ENCODE measurements at regions not wholly inside any gene's neighbourhood (a gene's known extent, or its start where the extent isn't known, plus 50 kb on each side); places are given as distances from the start of the nearest gene placed in this dataset.

GRCh38 chr11:42255906-42256305 is 796.5 kb upstream of the LRRC4C start:
- H3K27me3 Mint-ChIP-seq (ENCODE audit: low read depth), result no peaks in the 10 kb centered on the region
- peaks cover 11% of the 10 kb centered on the region for H3K4me1 Mint-ChIP-seq
- no peak for DNase-seq (ENCODE audit: low read depth, low spot score)
- no peak overlapping the region for H3K27ac Mint-ChIP-seq (ENCODE audit: unreplicated experiment)
- H3K4me3 Mint-ChIP-seq, result no peak overlapping the region
- H3K9me3 Mint-ChIP-seq, result peaks cover 2% of the 10 kb centered on the region
- no peaks in the 10 kb centered on the region for H3K36me3 Mint-ChIP-seq (ENCODE audit: low read depth)
- no peak for TF ChIP-seq CTCF (conservative IDR thresholded peaks at IDR 0.05)

GRCh38 chr11:42257534-42257933 is 798.1 kb upstream of the LRRC4C start:
- Mint-ChIP-seq H3K36me3 (ENCODE audit: low read depth) (no peaks in the 10 kb centered on the region), H3K4me1 (peaks cover 11% of the 10 kb centered on the region), H3K9me3 (peaks cover 2% of the 10 kb centered on the region), H3K4me3 (no peak overlapping the region), H3K27ac (ENCODE audit: unreplicated experiment) (no peak overlapping the region), H3K27me3 (ENCODE audit: low read depth) (no peaks in the 10 kb centered on the region)
- DNase-seq (ENCODE audit: low read depth, low spot score), result no peak
- no peak for TF ChIP-seq CTCF (conservative IDR thresholded peaks at IDR 0.05)

- Mint-ChIP-seq H3K9me3 (no peaks in the 10 kb centered on the region), H3K27ac (ENCODE audit: unreplicated experiment) (no peak overlapping the region), H3K4me1 (no peaks in the 10 kb centered on the region)
Measured at GRCh38 chr11:42265072-42265471, 805.6 kb upstream of the LRRC4C start.

GRCh38 chr11:42271306-42271705 is 811.9 kb upstream of the LRRC4C start:
- Mint-ChIP-seq H3K27ac (ENCODE audit: unreplicated experiment) (no peak overlapping the region), H3K4me1 (no peaks in the 10 kb centered on the region), H3K4me3 (no peak overlapping the region), H3K27me3 (ENCODE audit: low read depth) (no peaks in the 10 kb centered on the region), H3K36me3 (ENCODE audit: low read depth) (peaks cover 7% of the 10 kb centered on the region), H3K9me3 (peaks cover 8% of the 10 kb centered on the region)
- DNase-seq (ENCODE audit: low read depth, low spot score), result no peak
- TF ChIP-seq CTCF (conservative IDR thresholded peaks at IDR 0.05), result no peak

More at GRCh38 chr11:42265072-42265471, 805.6 kb upstream of the LRRC4C start:
- TF ChIP-seq CTCF (conservative IDR thresholded peaks at IDR 0.05), result no peak
- no peaks in the 10 kb centered on the region for H3K27me3 Mint-ChIP-seq (ENCODE audit: low read depth)
- H3K36me3 Mint-ChIP-seq (ENCODE audit: low read depth), result no peaks in the 10 kb centered on the region
- DNase-seq (ENCODE audit: low read depth, low spot score), result no peak
- no peak overlapping the region for H3K4me3 Mint-ChIP-seq

- no peak overlapping the region for H3K4me3 Mint-ChIP-seq
- H3K27me3 Mint-ChIP-seq (ENCODE audit: low read depth), result no peaks in the 10 kb centered on the region
- H3K27ac Mint-ChIP-seq (ENCODE audit: unreplicated experiment), result no peak overlapping the region
- no peak for DNase-seq (ENCODE audit: low read depth, low spot score)
- no peaks in the 10 kb centered on the region for H3K4me1 Mint-ChIP-seq
- TF ChIP-seq CTCF (conservative IDR thresholded peaks at IDR 0.05), result no peak
- peaks cover 7% of the 10 kb centered on the region for H3K36me3 Mint-ChIP-seq (ENCODE audit: low read depth)
- H3K9me3 Mint-ChIP-seq, result peaks cover 14% of the 10 kb centered on the region
Measured at GRCh38 chr11:42273977-42274376, 814.5 kb upstream of the LRRC4C start.

GRCh38 chr11:42296910-42297309 is 837.5 kb upstream of the LRRC4C start:
- Mint-ChIP-seq H3K9me3 (peaks cover 2% of the 10 kb centered on the region), H3K4me3 (no peak overlapping the region), H3K4me1 (no peaks in the 10 kb centered on the region), H3K27ac (ENCODE audit: unreplicated experiment) (no peak overlapping the region), H3K27me3 (ENCODE audit: low read depth) (no peaks in the 10 kb centered on the region), H3K36me3 (ENCODE audit: low read depth) (no peaks in the 10 kb centered on the region)
- no peak for TF ChIP-seq CTCF (conservative IDR thresholded peaks at IDR 0.05)
- DNase-seq (ENCODE audit: low read depth, low spot score), result no peak

Data from neural crest cell (in vitro differentiated cells).